D341Med (cell line): ENCODE measurements at regions not wholly inside any gene's neighbourhood (a gene's known extent, or its start where the extent isn't known, plus 50 kb on each side); places are given as distances from the start of the nearest gene placed in this dataset.
"Not testable (repeated sequence)": the region's sequence is repeated elsewhere in the genome, so short reads cannot be mapped to it uniquely, and the experiment has no call there.

Source experiments
- DNase-seq: peaks from one replicate; pipeline ENCODE4 v3.0.0; 2012; ENCODE audit warnings: low spot score

DNA sequence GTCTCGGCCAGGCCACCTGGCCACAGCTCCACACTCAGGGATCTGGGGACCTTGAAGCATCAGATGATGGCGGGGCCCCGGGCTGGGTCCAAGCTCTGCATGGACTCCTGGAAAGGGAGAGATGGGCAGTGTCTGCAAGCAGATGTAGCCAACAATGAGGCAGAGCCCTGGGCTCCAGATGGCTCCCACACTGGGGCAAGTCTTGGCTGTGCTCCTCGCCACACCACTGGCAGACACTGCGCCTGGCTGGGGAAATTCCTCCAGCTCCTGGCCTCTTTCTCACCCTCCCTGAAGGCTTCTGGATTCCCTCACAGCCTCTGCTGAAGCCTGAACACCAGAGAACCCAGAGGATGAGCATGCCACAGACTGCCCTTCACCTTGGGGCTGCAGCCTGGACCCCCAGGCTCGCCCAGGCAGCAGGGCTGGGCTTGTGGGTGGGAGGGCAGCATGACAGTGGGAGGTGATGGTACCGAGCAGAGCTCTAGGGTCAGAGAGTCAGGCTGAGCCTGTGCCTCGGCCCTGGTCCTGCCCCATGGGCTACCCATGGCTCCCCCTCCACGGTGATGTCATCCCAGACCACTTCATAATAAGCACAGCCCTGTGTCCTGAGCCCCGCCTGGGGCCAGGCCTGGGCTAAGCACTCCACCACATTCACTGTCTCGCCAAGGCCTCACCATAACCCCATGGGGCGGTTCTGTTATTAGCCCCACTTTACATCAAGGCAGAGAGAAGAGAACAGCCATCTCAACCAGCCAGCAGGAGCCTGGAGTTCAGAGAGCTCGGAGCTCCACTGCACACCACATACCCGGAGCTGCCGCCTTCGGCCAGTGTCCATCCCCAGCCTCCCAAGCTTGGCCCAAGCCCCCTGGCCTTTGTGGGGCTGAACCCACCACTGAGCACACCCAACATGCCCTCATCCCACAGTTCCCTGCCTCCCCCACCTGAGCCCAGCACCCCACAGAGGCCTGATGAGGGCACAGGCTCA, 62.2 kb upstream of the ADAMTS2 start:
- peak; percentile 22 for DNase-seq

- peak; percentile 27 for DNase-seq
Measured at GRCh38 chr5:179406031-179406961, 61.0 kb upstream of the ADAMTS2 start.

DNA sequence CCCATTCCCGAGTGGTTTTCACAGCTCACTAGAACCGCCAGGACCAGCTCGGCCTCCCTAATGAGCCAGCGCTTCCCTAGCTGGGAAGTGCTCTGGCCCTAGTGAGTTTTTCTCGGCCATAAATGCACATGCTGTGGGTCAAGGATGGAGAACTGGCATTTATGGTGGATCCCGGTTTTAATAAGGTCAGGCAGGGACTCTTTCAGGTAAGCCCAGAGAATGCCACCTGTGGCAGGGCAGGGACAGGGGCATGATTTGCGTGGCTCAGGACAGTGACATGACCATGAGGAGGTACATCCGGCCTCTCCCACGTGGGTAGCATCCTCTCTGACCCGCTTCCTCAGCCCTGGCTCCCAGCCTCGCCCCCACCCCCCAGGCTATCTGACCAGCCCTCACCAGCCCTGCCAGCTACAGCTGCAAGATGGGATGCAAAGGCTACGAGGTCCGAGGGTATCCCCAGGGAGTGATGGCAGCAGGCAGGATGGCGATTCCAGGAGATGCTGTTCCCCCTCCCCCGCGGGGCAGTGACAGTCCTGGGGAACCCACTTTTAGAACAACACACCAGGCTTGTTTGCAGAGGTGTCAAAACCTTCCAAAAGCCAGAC, 60.3 kb upstream of the ADAMTS2 start:
- peak; percentile 4 for DNase-seq

DNA sequence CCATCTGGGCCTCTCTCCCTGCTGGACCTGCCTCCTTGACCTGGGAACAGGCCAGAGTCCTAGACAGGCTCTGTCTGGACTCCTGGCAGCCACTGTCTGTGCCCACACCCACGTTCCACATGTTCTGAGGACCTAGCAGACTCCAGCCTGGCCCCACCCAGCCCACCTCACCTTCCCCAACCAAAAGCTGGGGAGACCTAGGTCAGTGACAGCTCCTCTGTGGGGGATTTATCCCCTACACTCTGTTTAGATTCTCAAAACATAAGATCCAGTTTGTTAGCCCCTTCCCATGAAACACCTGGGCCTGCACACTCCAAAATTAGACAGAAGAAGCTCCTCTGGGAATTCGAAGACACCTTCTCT, 59.8 kb upstream of the ADAMTS2 start:
- peak; percentile 22 for DNase-seq

DNA sequence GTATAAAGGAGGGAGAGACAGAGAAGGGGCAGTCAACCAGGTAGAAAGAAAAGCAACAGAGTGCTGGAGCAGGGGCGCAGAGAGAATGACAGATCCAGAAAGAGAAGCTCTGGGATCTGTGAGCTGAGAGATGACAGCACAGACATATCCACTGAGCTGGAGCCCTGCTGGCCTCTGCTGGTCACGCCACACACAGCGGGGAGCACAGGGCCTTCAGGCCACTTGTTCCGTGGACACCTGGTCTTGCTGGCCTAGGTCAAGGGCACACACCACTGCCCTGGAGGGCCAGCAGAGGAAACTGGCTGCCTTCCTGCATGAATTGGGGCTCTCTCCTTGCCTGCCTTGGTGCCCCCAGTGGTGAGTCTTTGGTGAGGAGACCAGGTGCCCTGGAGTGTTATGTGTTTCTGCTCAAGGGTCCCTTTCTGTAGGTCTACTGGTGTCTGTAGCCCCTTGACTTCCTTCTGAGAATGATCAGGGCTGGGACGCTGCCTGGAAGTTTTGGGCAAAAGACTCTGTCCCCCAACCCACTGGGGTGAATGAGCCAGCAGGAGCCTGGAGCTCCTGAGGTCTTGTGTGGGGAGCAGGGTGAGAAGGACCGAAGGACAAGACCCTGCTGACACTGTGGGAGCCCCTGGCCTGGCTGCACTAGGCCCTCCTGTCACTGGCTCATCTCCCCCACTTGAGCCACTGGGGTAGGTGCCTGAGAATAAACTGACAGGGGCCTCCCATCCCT, 59.2 kb upstream of the ADAMTS2 start:
- peak; percentile 37 for DNase-seq

DNA sequence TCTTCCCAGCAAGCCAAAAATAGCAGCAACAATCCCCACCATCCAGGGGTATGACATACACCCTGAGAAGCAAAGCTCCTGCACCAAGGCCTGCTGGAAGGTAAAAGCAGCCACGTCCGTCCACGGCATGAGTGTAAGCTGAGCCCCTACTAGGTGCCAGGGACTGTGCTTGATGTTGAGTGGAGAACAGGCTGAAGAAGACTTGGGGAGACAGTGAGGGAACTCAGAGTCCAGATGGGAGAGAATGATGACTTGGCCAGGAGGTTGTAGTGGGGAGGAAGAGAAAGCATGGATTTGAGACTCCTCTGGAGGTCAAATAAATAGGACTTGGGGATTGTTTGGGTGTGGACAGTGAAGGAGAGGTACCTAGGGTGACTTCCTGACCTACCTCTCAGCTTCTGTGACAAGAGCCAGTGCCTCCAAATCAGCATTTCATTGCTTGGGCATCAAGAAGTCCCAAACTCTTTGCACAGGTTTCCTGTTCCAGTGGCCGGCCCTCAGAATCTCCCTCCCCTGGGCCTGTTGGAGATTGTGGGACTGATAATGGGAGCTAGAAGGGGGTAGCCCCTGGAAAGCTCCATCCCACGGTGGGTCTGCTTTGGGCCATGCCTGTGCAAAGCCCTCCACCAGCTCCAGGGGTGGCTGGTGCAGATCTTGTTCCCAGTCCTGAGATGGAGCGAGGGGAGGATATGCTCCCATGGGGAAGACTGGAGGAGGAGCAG, 58.3 kb upstream of the ADAMTS2 start:
- DNase-seq: peak; percentile 5

DNA sequence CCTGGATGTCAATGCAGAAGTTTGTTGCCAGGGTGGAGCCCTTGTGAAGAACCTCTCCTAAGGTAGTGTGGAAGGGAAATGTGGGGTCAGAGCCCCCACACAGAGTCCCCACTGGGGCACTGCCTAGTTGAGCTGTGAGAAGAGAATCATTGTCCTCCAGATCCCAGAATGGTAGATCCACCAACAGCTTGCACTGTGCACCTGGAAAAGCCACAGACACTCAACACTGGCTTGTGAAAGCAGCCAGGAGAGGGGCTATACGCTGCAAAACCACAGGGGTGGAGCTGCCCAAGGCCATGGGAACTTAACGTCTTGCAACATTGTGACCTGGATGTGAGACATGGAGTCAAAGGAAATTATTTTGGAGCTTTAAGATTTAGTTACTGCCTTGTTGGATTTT, 55.2 kb upstream of the ADAMTS2 start:
- not testable (repeated sequence) for DNase-seq

DNA sequence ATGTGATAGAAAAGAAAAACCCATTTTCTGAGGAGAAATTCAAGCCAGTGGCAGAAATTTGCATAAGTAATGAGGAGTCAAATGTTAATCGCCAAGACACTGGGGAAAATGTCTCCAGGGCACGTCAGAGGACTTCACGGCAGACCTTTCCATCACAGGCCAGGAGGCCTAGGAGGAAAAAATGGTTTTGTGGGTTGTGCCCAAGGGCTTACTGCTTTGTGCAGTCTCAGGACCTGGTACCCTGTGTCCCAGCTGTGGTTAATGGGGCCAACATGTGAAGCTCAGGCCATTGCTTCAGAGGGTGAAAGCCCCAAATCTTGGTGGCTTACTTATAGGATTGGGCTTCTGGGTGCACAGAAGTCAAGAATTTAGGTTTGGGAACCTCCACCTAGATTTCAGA, 54.8 kb upstream of the ADAMTS2 start:
- no peak for DNase-seq

DNA sequence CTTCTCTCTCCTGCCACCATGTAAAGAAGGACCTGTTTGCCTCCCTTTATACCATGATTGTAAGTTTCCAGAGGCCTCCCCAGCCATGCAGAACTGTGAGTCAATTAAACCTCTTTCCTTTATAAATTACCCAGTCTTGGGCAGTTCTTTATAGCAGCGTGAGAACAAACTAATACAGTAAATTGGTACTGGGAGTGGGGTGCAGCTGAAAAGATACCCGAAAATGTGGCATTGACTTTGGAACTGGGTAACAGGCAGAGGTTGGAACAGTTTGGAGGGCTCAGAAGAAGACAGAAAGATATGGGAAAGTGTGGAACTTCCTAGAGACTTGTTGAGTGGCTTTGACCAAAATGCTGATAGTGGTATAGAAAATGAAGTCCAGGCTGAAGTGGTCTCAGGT, 54.1 kb upstream of the ADAMTS2 start:
- not testable (repeated sequence) for DNase-seq

- no peak for DNase-seq
Measured at GRCh38 chr5:179397516-179397915, 52.3 kb upstream of the ADAMTS2 start.
